Lower lobe of right lung (tissue), 2 donors: ENCODE measurements at regions not wholly inside any gene's neighbourhood (a gene's known extent, or its start where the extent isn't known, plus 50 kb on each side); places are given as distances from the start of the nearest gene placed in this dataset.
"Not testable (repeated sequence)": the region's sequence is repeated elsewhere in the genome, so short reads cannot be mapped to it uniquely, and the experiment has no call there.

Experiments used
- ATAC-seq, 2 donors: fragments of 200-7000 bp; cut with Tn5 transposase; one replicate each; pipeline ENCODE4 v1.9.1; 2020 to 2022; ENCODE audit warnings: mild to moderate bottlenecking in 2 of 2, moderate library complexity in 2 of 2
- DNase-seq: peaks from one replicate; pipeline ENCODE4 v3.0.0-alpha.2; 2020
- H3K27ac ChIP-seq: fragments of 200-600 bp; one replicate; pipeline ENCODE4 v1.8.0; 2022
- H3K27me3 ChIP-seq: fragments of 200-600 bp; one replicate; pipeline ENCODE4 v1.8.0; 2022; ENCODE audit warnings: low read depth
- H3K36me3 ChIP-seq: fragments of 200-600 bp; one replicate; pipeline ENCODE4 v1.8.0; 2022; ENCODE audit warnings: mild to moderate bottlenecking
- H3K4me1 ChIP-seq: fragments of 200-600 bp; one replicate; pipeline ENCODE4 v1.8.0; 2022
- H3K4me3 ChIP-seq: fragments of 200-600 bp; one replicate; pipeline ENCODE4 v1.8.0; 2022; ENCODE audit warnings: mild to moderate bottlenecking
- H3K9me3 ChIP-seq: fragments of 200-600 bp; one replicate; pipeline ENCODE4 v1.8.0; 2022
- intact Hi-C: fragments of 100-400 bp; cut with DNase I; formaldehyde crosslinking; loops from one replicate; pipeline ENCODE4 v1.11.0; 2022
- TF ChIP-seq, protein P1 (sequence below): fragments of 200-600 bp; IDR thresholded peaks from one replicate; pipeline ENCODE4 v1.8.0; 2022; ENCODE audit warnings: antibody characterized with exemption, mild to moderate bottlenecking
- donor health status: DM: no; HTN: yes; CAD: no; lungs with severe emphysema.

- DNase-seq = no peak
- peaks cover 17% of the 10 kb centered on the region for H3K4me1 ChIP-seq
- H3K9me3 ChIP-seq = no peaks in the 10 kb centered on the region
- no peak overlapping the region for H3K4me3 ChIP-seq
- ATAC-seq = no peak
- intact Hi-C loops = no loop called here
- TF ChIP-seq, protein P1, sequence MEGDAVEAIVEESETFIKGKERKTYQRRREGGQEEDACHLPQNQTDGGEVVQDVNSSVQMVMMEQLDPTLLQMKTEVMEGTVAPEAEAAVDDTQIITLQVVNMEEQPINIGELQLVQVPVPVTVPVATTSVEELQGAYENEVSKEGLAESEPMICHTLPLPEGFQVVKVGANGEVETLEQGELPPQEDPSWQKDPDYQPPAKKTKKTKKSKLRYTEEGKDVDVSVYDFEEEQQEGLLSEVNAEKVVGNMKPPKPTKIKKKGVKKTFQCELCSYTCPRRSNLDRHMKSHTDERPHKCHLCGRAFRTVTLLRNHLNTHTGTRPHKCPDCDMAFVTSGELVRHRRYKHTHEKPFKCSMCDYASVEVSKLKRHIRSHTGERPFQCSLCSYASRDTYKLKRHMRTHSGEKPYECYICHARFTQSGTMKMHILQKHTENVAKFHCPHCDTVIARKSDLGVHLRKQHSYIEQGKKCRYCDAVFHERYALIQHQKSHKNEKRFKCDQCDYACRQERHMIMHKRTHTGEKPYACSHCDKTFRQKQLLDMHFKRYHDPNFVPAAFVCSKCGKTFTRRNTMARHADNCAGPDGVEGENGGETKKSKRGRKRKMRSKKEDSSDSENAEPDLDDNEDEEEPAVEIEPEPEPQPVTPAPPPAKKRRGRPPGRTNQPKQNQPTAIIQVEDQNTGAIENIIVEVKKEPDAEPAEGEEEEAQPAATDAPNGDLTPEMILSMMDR = no peak
- no peaks in the 10 kb centered on the region for H3K27me3 ChIP-seq
- no peaks in the 10 kb centered on the region for H3K36me3 ChIP-seq
- H3K27ac ChIP-seq = no peak overlapping the region
These were observed 71.2 kb upstream of the LIPC start for GRCh38 chr15:58360421-58361090.

DNA sequence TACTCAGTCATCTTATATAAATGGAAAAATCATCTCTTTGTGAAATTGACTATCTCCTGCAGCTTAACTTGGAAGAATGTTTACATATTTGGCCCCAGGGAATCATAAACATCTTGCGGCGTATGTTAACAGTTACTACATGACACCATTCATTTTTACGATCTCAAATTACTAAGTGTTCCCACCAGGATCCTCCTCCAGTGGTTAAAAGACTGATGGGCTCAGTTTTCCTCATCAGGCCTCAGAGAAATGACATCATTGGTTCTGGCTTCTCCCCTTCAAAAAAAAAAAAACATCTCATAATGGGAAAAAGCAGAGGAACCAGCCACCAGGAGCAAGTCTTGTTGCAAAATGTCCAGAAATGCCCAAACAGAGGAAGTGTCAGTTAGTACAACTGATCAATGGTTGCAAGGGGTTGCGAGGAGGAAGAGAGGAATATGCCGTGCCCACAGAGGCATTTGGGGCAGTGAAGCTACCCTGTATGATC lies 70.5 kb upstream of the LIPC start:
- TF ChIP-seq, protein P1 = no peak
- ATAC-seq = peak; percentile 56 to 57
- Histone ChIP-seq H3K4me3 (no peak overlapping the region), H3K36me3 (no peaks in the 10 kb centered on the region), H3K9me3 (no peaks in the 10 kb centered on the region), H3K27ac (no peak overlapping the region), H3K4me1 (peaks cover 17% of the 10 kb centered on the region), H3K27me3 (no peaks in the 10 kb centered on the region)
- no peak for DNase-seq
- intact Hi-C loops = no loop called here

- no peaks in the 10 kb centered on the region for H3K36me3 ChIP-seq
- DNase-seq (no peak), ATAC-seq (no peak)
- H3K4me1 ChIP-seq = peaks cover 17% of the 10 kb centered on the region
- no peak overlapping the region for H3K4me3 ChIP-seq
- intact Hi-C loops = no loop called here
- TF ChIP-seq, protein P1 = no peak
- no peak overlapping the region for H3K27ac ChIP-seq
- no peaks in the 10 kb centered on the region for H3K9me3 ChIP-seq
- no peaks in the 10 kb centered on the region for H3K27me3 ChIP-seq
These were observed 69.4 kb upstream of the LIPC start for GRCh38 chr15:58362262-58362922.

DNA sequence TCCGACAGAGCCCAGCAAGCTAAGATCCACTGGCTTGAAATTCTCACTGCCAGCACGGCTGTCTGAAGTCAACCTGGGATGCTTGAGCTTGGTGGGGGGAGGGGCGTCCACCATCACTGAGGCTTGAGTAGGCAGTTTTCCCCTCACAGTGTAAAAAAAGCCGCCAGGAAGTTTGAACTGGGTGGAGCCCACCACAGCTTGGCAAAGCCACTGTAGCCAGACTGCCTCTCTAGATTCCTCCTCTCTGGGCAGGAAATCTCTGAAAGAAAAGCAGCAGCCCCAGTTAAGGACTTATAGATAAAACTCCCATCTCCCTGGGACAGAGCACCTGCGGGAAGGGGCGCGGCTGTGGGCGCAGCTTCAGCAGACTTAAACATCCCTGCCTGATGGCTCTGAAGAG lies 68.7 kb upstream of the LIPC start:
- peaks cover 17% of the 10 kb centered on the region for H3K4me1 ChIP-seq
- H3K27me3 ChIP-seq, DNase-seq: not testable (repeated sequence)

GRCh38 chr15:58363673-58364072 lies 68.1 kb upstream of the LIPC start:
- ATAC-seq, H3K27ac ChIP-seq, H3K9me3 ChIP-seq, DNase-seq, H3K36me3 ChIP-seq, H3K27me3 ChIP-seq, intact Hi-C loops, H3K4me3 ChIP-seq: not testable (repeated sequence)
- H3K4me1 ChIP-seq = peaks cover 17% of the 10 kb centered on the region

More for the DNA sequence above, 68.7 kb upstream of the LIPC start:
- H3K4me3 ChIP-seq, ATAC-seq, H3K27ac ChIP-seq, H3K36me3 ChIP-seq, H3K9me3 ChIP-seq, intact Hi-C loops: not testable (repeated sequence)

DNA sequence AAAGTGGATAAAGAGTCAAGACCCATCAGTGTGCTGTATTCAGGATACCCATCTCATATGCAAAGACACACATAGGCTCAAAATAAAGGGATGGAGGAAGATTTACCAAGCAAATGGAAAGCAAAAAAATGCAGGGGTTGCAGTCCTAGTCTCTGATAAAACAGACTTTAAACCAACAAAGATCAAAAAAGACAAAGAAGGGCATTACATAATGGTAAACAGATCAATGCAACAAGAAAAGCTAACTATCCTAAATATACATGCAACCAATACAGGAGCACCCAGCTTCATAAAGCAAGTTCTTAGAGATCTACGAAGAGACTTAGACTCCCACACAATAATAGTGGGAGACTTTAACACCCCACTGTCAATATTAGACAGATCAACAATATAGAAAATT lies 66.7 kb upstream of the LIPC start:
- H3K4me3 ChIP-seq, H3K9me3 ChIP-seq, DNase-seq, intact Hi-C loops, H3K36me3 ChIP-seq, H3K27me3 ChIP-seq, H3K27ac ChIP-seq, ATAC-seq: not testable (repeated sequence)
- H3K4me1 ChIP-seq = peaks cover 17% of the 10 kb centered on the region

GRCh38 chr15:58369261-58369701 lies 62.5 kb upstream of the LIPC start:
- intact Hi-C loops = no loop called here
- Histone ChIP-seq H3K4me1 (no peaks in the 10 kb centered on the region), H3K27ac (no peak overlapping the region), H3K9me3 (no peaks in the 10 kb centered on the region), H3K27me3 (no peaks in the 10 kb centered on the region), H3K36me3 (no peaks in the 10 kb centered on the region), H3K4me3 (no peak overlapping the region)
- peak; percentile 48 to 56 for ATAC-seq
- TF ChIP-seq, protein P1 = no peak
- DNase-seq = no peak
